HepG2 (cell line): ENCODE measurements at regions not wholly inside any gene's neighbourhood (a gene's known extent, or its start where the extent isn't known, plus 50 kb on each side); places are given as distances from the start of the nearest gene placed in this dataset.

Experiments
- ATAC-seq: fragments of 200-7000 bp; cut with Tn5 transposase; 3 replicates; pipeline ENCODE4 v1.9.1; 2020; ENCODE audit warnings: mild to moderate bottlenecking, moderate library complexity
- BruUV-seq: library from RNA; stranded (reverse); fragments of 400-500 nt; replicated peaks from 2 replicates; lab custom pipeline; 2021; lab: Mats Ljungman, UMichigan
- CTCF ChIA-PET: fragments of 300-600 bp; formaldehyde crosslinking; extraction: SDS; loops from one replicate; lab custom pipeline; 2021; ENCODE audit warnings: low total read pairs, inconsistent platforms, low intra/inter-chr PET ratio; lab: Yijun Ruan, JAX
- POLR2A ChIA-PET: fragments of 350-600 bp; sonication (Branson Sonifier 250); formaldehyde crosslinking; loops from one replicate; lab custom pipeline; 2020; ENCODE audit warnings: antibody characterized with exemption, inconsistent platforms; lab: Yijun Ruan, JAX
- DNase-seq: peaks from one replicate; pipeline ENCODE4 v3.0.0-alpha.2; 2015; ENCODE audit warnings: low spot score
- FAIRE-seq: peaks from 3 replicates; lab custom pipeline; 2011; peaks lifted over from hg19 to GRCh38; lab: Jason Lieb, UNC
- H2AFZ ChIP-seq: one replicate; pipeline ENCODE4 v1.6.1; 2011; ENCODE audit warnings: low read length, inconsistent platforms
- H3K27ac ChIP-seq: fragments of 300-600 bp; 3 replicates; pipeline ENCODE4 v1.8.0; 2011; ENCODE audit warnings: mixed run types, mild to moderate bottlenecking, mixed read lengths, low read length, inconsistent platforms; ENCODE audit not compliant: insufficient read depth; ENCODE audit errors: extremely low read length
- H3K27me3 ChIP-seq, 2 experiments: fragments of 200-600 bp in 1 of 2; 2 replicates in 1 of 2; 3 replicates in 1 of 2; pipeline versions ENCODE4 v1.6.0 to v1.8.0; 2011; ENCODE audit warnings: low read length in 2 of 2, mild to moderate bottlenecking in 2 of 2, moderate library complexity in 2 of 2, inconsistent platforms in 1 of 2; ENCODE audit not compliant: insufficient read depth in 2 of 2, control insufficient read depth in 1 of 2
- H3K36me3 ChIP-seq, 2 experiments: fragments of 200-600 bp in 1 of 2; replicated peaks in 1 of 2; 2 replicates in 1 of 2; 3 replicates in 1 of 2; pipeline versions ENCODE4 v1.5.1 to v1.8.0; 2011; ENCODE audit warnings: low read length in 2 of 2, inconsistent platforms in 1 of 2; ENCODE audit not compliant: insufficient read depth in 2 of 2, control insufficient read depth in 1 of 2
- H3K4me1 ChIP-seq: 2 replicates; pipeline ENCODE4 v1.5.1; 2012; ENCODE audit warnings: low read length, inconsistent platforms; ENCODE audit not compliant: insufficient read depth
- H3K4me2 ChIP-seq: 2 replicates; pipeline ENCODE4 v1.6.0; 2011; ENCODE audit warnings: low read depth, low read length, inconsistent platforms
- H3K4me3 ChIP-seq, 3 experiments: fragments of 200-600 bp in 1 of 3; sonication (generic), shearing (Covaris generic) in 1 of 3; replicated peaks in 1 of 3; 2 replicates each; pipeline ENCODE4 v1.5.1; 2011 to 2016; ENCODE audit warnings: low read length in 3 of 3, inconsistent platforms in 2 of 3, low read depth in 2 of 3, mild to moderate bottlenecking in 2 of 3, control low read depth in 1 of 3, mixed read lengths in 1 of 3; ENCODE audit not compliant: insufficient read depth in 1 of 3
- H3K79me2 ChIP-seq: one replicate; pipeline ENCODE4 v1.6.1; 2011; ENCODE audit warnings: low read length, inconsistent platforms; ENCODE audit not compliant: insufficient read depth
- H3K9ac ChIP-seq: 2 replicates; pipeline ENCODE4 v1.6.0; 2011; ENCODE audit warnings: mild to moderate bottlenecking, low read depth, low read length, inconsistent platforms; ENCODE audit not compliant: insufficient read depth
- H3K9me3 ChIP-seq: 2 replicates; pipeline ENCODE4 v1.5.1; 2012; ENCODE audit warnings: mild to moderate bottlenecking, low read length
- H4K20me1 ChIP-seq: 2 replicates; pipeline ENCODE4 v1.6.0; 2011; ENCODE audit warnings: inconsistent platforms, mild to moderate bottlenecking, low read length, moderate library complexity; ENCODE audit not compliant: insufficient read depth
- CEBPB ChIP-seq: IDR thresholded peaks from 2 replicates; pipeline ENCODE4 v1.6.1; 2011; ENCODE audit warnings: low read depth, low read length, improper control_type of control experiment, borderline replicate concordance
- CHD2 ChIP-seq: IDR thresholded peaks from 2 replicates; pipeline ENCODE4 v1.6.1; 2011; ENCODE audit warnings: low read depth, low read length, improper control_type of control experiment
- HNRNPH1 ChIP-seq: fragments of 200-400 bp; formaldehyde crosslinking; optimal IDR thresholded peaks from 2 replicates; pipeline ENCODE3; 2017; ENCODE audit warnings: mild to moderate bottlenecking, low read depth, low read length
- MAF1 ChIP-seq: sonication (generic); formaldehyde crosslinking; IDR thresholded peaks from 2 replicates; pipeline ENCODE4 v1.5.0; 2020; ENCODE audit warnings: missing genetic modification reagents, borderline replicate concordance
- SIN3A ChIP-seq: IDR thresholded peaks from 2 replicates; pipeline ENCODE4 v1.6.1; 2011; ENCODE audit warnings: low read depth, mild to moderate bottlenecking, control low read depth, low read length, borderline replicate concordance
- TMF1 ChIP-seq: sonication (generic); formaldehyde crosslinking; IDR thresholded peaks from 2 replicates; pipeline ENCODE4 v1.8.1; 2022; ENCODE audit warnings: low read depth, missing genetic modification reagents
- ZNF143 ChIP-seq: sonication (generic); formaldehyde crosslinking; IDR thresholded peaks from 2 replicates; pipeline ENCODE4 v1.4.0; 2020; ENCODE audit warnings: missing genetic modification reagents
- ZNF549 ChIP-seq: sonication (generic); formaldehyde crosslinking; IDR thresholded peaks from 2 replicates; pipeline ENCODE4 v1.5.0; 2020; ENCODE audit warnings: missing genetic modification reagents
- ZNF558 ChIP-seq: sonication (generic); formaldehyde crosslinking; IDR thresholded peaks from 2 replicates; pipeline ENCODE4 v1.9.0; 2022; ENCODE audit warnings: mild to moderate bottlenecking, missing genetic modification reagents, borderline replicate concordance
- ZNF773 ChIP-seq: sonication (generic); formaldehyde crosslinking; IDR thresholded peaks from 2 replicates; pipeline ENCODE4 v1.4.0; 2020; ENCODE audit warnings: missing genetic modification reagents, borderline replicate concordance
- WGBS: methylation state at CpG from one replicate; pipeline ENCODE4 v1.1.6; 2017; ENCODE audit warnings: low lambda C conversion rate; 5-methylcytosine and 5-hydroxymethylcytosine counted together
- in situ Hi-C: cut with HindIII; loops from 2 replicates; pipeline ENCODE4 v1.10.0; 2017; ENCODE audit warnings: low pct_unique_long_range_greater_than_20kb; ENCODE audit not compliant: extremely low pct_ligation_motif_present
- intact Hi-C: fragments of 100-400 bp; cut with micrococcal nuclease; formaldehyde crosslinking; loops from one replicate; pipeline ENCODE4 v1.10.0; 2022; ENCODE audit not compliant: unreplicated experiment
- TF ChIP-seq, protein P1 (sequence below): sonication (generic); IDR thresholded peaks from 2 replicates; pipeline ENCODE4 v1.6.1; 2016; ENCODE audit warnings: low read depth, borderline replicate concordance
- TF ChIP-seq, protein P2 (sequence below): sonication (generic); formaldehyde crosslinking; IDR thresholded peaks from 2 replicates; pipeline ENCODE4 v1.4.0; 2020; ENCODE audit warnings: missing genetic modification reagents

DNA sequence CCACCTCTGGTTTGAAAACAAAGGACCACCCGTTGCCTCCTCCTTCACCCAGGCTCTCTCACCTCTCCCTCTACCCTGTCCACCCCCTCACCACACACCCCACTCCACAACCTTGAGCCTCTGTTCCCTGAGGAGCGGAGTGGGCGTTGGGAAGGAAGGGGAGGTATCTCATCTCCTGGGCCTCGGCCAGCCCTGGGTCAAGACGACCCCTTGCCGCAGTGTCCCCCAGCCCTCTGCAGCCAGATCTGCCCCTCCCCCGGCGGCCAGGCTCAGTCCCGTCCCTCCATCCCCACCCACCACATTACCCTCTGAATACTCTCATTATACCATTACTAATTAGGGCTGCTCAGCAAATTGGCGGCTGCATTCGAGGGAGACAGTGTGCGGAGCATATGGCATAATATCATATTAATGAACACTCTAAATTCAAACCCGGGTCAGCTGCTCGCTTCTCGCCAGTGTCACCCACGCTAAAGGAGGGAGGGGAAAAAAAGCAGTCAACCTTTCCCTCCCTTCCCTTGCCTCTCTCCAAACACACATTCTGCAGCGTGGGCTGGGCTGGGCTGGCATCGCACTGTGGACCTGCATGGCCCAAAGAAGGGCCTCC is 123.2 kb upstream of the LHX1 start:
- POLR2A ChIA-PET = no interaction called here
- Histone ChIP-seq H3K36me3 (no peaks in the 10 kb centered on the region), H3K4me3 (no peak overlapping the region), H3K79me2 (no peaks in the 10 kb centered on the region), H3K9me3 (no peaks in the 10 kb centered on the region)
- in situ Hi-C loops = no loop called here
- FAIRE-seq = no peak
- ATAC-seq = no peak
- no TSS peak for BruUV-seq
- intact Hi-C loops = no loop called here
- TF ChIP-seq, protein P1, sequence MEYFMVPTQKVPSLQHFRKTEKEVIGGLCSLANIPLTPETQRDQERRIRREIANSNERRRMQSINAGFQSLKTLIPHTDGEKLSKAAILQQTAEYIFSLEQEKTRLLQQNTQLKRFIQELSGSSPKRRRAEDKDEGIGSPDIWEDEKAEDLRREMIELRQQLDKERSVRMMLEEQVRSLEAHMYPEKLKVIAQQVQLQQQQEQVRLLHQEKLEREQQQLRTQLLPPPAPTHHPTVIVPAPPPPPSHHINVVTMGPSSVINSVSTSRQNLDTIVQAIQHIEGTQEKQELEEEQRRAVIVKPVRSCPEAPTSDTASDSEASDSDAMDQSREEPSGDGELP = no peak
- TF ChIP-seq MAF1 (CRISPR knock-in tag) (no peak), CEBPB (no peak), ZNF143 (no peak), SIN3A (no peak), HNRNPH1 (no peak), ZNF558 (CRISPR knock-in tag) (no peak), TMF1 (CRISPR knock-in tag) (no peak), ZNF773 (CRISPR knock-in tag) (no peak), ZNF549 (CRISPR knock-in tag) (no peak), CHD2 (no peak)
- TF ChIP-seq, protein P2, sequence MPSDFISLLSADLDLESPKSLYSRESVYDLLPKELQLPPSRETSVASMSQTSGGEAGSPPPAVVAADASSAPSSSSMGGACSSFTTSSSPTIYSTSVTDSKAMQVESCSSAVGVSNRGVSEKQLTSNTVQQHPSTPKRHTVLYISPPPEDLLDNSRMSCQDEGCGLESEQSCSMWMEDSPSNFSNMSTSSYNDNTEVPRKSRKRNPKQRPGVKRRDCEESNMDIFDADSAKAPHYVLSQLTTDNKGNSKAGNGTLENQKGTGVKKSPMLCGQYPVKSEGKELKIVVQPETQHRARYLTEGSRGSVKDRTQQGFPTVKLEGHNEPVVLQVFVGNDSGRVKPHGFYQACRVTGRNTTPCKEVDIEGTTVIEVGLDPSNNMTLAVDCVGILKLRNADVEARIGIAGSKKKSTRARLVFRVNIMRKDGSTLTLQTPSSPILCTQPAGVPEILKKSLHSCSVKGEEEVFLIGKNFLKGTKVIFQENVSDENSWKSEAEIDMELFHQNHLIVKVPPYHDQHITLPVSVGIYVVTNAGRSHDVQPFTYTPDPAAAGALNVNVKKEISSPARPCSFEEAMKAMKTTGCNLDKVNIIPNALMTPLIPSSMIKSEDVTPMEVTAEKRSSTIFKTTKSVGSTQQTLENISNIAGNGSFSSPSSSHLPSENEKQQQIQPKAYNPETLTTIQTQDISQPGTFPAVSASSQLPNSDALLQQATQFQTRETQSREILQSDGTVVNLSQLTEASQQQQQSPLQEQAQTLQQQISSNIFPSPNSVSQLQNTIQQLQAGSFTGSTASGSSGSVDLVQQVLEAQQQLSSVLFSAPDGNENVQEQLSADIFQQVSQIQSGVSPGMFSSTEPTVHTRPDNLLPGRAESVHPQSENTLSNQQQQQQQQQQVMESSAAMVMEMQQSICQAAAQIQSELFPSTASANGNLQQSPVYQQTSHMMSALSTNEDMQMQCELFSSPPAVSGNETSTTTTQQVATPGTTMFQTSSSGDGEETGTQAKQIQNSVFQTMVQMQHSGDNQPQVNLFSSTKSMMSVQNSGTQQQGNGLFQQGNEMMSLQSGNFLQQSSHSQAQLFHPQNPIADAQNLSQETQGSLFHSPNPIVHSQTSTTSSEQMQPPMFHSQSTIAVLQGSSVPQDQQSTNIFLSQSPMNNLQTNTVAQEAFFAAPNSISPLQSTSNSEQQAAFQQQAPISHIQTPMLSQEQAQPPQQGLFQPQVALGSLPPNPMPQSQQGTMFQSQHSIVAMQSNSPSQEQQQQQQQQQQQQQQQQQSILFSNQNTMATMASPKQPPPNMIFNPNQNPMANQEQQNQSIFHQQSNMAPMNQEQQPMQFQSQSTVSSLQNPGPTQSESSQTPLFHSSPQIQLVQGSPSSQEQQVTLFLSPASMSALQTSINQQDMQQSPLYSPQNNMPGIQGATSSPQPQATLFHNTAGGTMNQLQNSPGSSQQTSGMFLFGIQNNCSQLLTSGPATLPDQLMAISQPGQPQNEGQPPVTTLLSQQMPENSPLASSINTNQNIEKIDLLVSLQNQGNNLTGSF = no peak
- TF ChIP-seq, all 625 proteins: peak for 0
- H3K4me2 ChIP-seq = no peak overlapping the region
- peaks cover 6 to 74% of the 10 kb centered on the region in 2 experiments for H3K27me3 ChIP-seq
- H3K4me1 ChIP-seq = no peaks in the 10 kb centered on the region
- 24% methylated on average over 18 of the region's 18 CpGs for WGBS
- CTCF ChIA-PET = no interaction called here
- no peak overlapping the region for H3K27ac ChIP-seq
- no peak overlapping the region for H2AFZ ChIP-seq
- H3K9ac ChIP-seq = no peak overlapping the region
- no peak for DNase-seq
- no peaks in the 10 kb centered on the region for H4K20me1 ChIP-seq
